SIG-M5 treated with dmso at 0.1 percent for 504 hours (cell line): ENCODE measurements at regions not wholly inside any gene's neighbourhood (a gene's known extent, or its start where the extent isn't known, plus 50 kb on each side); places are given as distances from the start of the nearest gene placed in this dataset.

Experiments used
- DNase-seq: peaks from one replicate; lab custom pipeline; 2025; ENCODE audit not compliant: unreplicated experiment; lab: John Stamatoyannopoulos, UW

- DNase-seq: no peak
Measured at GRCh38 chr18:52002600-52002999, 337.4 kb upstream of the DCC start.

GRCh38 chr18:52007105-52007504 lies 332.9 kb upstream of the DCC start:
- no peak for DNase-seq

DNA sequence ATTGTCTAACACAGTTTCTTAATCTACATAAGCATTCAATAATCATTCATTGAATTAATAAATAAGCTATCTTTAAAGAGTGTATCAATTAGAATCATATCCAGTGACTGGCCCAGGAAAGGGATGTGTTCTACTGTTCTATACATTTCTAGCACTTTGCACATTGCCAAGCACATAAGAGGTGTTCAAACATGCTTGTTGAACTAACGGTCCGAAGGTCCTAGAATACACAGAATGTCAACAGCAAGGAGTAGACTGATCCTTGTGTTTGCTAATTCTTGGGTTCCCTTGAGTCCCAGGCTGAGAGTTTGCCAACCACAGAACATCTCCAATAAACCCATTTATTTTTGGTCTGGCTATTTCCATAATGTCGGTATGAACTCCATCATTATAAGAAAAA lies 331.7 kb upstream of the DCC start:
- DNase-seq: no peak

DNA sequence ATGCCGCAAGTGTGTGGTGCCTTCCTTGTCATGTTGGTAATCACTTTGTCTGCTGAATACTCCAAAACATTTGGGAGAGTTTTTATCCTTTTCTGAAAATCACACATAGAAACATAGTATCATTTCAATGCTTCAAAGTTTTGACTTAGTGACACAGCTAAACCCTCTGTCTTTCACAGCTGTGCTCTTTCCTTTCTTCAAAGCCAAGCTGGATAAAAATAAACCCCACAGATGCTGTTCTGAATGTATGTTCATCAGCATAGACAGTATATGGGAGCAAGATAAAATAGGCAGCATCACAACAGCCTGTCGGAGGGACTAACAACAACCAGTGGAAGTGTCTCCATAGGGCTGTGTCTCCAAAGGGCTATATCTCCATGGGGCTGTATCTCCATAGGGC lies 331.3 kb upstream of the DCC start:
- no peak for DNase-seq

DNA sequence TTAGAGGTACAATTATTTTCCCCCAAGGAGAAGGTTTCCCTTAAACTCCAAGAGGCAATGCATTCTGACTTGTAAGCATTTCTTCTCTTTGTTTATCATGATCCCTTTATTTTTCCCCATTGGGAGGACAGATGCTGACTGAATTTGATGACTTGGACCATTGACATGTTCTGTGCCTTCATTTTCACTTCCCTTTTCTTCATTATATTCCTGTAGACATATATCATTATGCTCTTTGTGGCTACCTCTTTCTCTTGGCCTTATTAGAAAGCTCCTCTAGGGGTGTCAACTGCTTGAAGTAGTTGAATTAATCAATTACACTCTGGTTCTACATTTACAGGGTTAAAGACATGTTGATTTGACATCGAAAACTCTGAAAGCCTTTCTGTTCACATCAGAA lies 330.0 kb upstream of the DCC start:
- no peak for DNase-seq

- no peak for DNase-seq
Measured at GRCh38 chr18:52045946-52046675, 293.9 kb upstream of the DCC start.

DNA sequence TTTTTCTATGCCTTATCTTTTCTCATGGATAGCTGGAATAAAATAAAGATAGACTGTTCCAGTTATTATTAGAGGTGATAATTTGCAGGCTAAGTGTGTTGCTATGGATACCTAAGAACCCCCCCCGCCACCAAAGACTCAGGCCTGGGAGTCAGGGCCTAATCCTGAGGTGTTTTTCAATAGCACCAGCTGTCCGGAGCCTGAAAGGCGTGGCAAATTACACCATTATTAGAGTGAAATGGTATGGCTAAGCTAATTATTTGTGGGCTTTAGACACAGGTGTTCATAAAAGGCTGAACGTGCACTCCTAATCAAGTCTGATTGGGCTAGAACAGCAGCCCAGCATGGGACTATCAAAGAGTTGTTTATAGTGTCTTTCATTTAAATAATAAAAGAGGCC lies 293.2 kb upstream of the DCC start:
- no peak for DNase-seq

DNA sequence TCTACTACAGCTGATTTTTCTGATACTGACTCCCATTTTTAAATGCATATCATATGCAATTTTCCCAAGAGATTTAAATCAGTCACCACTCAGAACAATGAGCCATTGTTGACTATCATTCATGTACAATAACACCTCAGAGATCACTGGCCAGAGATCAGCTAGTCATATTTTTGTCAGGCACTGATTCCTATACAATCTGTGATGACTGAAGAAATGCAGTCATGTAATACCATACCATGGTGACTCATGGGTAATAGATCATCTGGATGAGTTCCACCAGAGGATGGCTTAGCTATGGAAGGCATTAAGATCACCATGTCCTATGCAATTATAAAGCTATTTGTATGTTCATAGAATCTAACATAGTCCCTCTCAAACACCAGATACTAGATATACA lies 285.7 kb upstream of the DCC start:
- no peak for DNase-seq

GRCh38 chr18:52060607-52061304 lies 279.2 kb upstream of the DCC start:
- DNase-seq: no peak

- DNase-seq: no peak
Measured at GRCh38 chr18:52063923-52064322, 276.1 kb upstream of the DCC start.

DNA sequence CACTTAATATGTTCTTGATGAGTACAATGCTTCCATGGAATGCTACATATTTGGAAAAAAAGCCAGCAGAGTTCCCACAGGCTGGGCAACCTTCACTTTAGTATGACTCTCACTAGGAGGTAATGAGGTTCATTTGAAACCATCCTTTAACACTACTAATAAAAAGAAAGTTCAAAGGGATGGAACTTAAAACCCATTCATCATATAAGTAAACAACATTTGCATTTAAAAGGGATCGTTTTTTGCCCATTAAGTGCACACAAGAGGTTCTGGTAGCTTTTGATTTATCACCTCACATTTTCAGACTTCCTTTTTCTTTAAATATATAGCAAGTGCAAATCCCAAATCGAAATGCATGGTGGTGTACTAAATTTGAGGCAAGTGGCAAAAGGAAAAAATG lies 270.8 kb upstream of the DCC start:
- no peak for DNase-seq

DNA sequence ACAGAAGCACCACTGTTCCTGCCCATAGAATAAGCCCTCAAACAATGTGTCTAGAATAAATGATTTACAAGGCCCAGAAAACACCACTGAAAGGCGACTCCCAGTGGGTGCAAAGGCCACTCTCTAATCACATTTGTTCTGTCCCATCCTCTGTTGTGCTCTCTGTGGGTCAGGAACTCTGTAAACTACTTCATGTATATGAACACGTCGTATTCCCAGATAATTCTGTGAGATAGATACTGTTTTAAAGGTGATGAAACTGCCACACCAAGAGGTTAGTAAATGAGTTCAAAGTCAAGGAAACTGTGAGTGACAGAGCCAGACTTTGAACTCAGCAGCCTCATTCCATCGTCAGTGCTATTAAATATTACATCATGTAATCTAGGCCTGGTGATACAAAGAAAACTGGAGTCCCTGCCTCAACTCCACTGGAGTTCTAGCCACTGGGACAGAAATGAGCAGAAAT lies 269.7 kb upstream of the DCC start:
- no peak for DNase-seq

- no peak for DNase-seq
Measured at GRCh38 chr18:52077251-52077983, 262.6 kb upstream of the DCC start.

- no peak for DNase-seq
Measured at GRCh38 chr18:52082246-52082645, 257.8 kb upstream of the DCC start.

DNA sequence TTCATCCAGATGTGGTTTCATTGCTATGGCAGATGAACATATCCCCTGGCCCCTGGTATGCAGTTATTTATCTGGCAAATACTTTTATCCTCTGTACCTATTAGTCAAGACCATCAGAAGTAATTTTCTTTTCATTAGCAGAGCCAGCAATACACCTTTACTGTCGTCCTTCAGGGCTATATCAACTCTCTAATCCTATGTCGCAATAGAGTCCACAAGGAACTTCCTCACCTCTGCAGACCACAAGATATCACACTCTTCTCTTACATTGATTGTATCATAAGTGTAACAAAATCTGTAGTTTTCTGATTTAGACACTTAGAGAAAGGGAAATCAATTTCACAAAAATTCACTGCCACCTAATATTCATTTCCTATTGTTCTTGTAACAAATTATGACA lies 252.9 kb upstream of the DCC start:
- no peak for DNase-seq

DNA sequence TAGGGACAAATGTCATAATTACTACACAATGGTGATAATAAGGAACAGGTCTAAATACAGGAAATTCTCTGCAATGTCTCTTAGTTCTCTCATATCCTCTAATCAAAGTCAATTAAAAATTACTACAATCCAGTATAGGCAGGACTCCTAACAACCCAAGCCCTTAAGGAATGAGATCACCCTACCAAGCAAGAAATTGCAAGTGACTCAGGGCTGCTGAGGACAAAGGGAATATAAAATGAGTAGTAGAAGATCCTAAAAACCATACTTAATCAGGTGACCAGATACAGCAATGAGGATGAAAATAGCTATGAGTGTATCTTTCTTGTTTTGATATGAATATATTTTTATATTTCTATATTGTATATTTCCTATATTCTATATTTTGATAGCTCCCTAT lies 250.0 kb upstream of the DCC start:
- DNase-seq: no peak

- DNase-seq: no peak
Measured at GRCh38 chr18:52093171-52093570, 246.8 kb upstream of the DCC start.

DNA sequence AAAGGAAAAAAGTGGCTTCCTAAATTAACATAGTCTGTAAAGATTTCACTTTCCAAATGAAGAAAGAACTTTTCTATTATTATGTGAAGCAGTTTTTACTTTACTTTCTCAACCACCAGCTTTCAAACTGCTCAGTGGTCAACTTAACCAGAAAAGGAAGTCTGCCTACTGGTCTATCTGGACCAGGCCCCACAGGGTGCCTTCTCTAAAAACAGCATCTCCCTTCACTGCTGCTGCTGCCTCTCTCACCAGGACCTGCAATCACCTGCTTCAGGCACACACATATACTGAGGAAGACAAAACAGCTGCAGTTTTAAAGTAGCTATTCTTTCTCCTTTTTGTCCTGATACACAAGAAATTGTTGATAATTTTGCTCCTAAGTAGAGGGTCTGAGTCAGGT lies 221.3 kb upstream of the DCC start:
- no peak for DNase-seq

GRCh38 chr18:52130624-52131301 lies 209.2 kb upstream of the DCC start:
- no peak for DNase-seq

DNA sequence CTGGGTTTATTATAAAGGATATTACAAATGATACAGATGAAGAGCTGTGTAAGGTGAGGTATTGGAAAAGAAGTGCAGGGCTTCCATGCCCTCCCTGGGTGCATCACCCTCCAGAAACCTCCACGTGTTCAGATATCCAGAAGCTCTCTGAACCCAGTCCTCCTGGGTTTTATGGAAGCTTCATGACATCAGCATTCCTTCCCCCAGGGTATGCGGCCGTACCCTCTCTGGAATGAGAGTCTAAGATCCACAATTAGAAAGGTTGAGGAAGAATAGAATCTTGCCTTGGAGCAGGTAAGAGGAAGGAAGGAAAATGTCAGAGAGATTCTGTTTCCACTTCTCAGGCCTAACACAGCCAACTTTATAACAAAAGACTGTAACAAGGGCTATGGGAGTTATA lies 208.2 kb upstream of the DCC start:
- no peak for DNase-seq

DNA sequence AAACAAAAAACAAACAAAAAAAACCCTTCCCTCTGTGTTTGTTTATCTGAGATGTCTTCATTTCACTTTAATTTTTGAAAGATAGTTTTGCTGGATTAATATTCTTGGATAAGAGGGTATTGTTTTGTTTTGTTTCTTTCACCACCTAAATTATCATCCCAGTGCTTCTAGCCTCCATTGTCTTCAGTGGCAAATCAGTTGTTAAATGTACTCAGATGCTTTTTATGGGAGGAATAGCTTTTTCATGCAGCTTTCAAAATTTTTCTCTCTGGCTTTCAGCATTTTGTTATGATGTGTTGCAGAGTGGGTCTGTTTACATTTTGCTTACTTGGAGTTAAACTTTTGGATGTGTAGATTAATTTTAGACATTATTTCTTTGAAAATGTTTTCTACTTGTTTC lies 203.5 kb upstream of the DCC start:
- no peak for DNase-seq

GRCh38 chr18:52140986-52141385 lies 199.0 kb upstream of the DCC start:
- DNase-seq: no peak
